Endometrium (tissue), 2 donors: ENCODE measurements at regions not wholly inside any gene's neighbourhood (a gene's known extent, or its start where the extent isn't known, plus 50 kb on each side); places are given as distances from the start of the nearest gene placed in this dataset.
"Not testable (repeated sequence)": the region's sequence is repeated elsewhere in the genome, so short reads cannot be mapped to it uniquely, and the experiment has no call there.

Experiments used
- FAIRE-seq: peaks from 2 replicates; lab custom pipeline; 2012; peaks lifted over from hg19 to GRCh38; lab: Jason Lieb, UNC
- donor health status: control.
- donor health status: control.

DNA sequence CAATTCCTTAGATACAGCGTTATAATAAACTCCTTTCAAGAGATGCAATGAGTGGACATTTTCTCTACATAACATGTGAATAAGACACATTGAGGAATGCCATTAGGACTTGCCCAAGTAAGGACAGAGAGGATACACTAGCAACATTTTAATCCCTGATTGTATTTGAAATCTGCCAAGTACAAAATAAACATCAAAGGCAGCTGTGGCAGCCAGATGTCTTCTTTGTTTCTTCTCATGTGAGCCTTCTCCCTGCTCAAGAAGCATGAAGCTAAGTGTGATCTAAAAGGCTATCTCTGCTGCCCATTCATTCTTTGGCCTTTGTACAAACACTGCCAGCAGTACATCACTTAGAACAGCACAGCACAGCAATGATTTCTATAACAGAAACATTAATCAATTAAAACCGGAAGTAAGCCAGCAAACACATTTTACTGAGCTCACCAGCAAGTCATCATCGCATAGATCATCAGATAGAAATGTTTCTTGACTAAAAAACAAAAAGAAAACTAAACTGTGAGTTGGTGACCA is 364.0 kb downstream of the CNTN6 start:
- no peak for FAIRE-seq

DNA sequence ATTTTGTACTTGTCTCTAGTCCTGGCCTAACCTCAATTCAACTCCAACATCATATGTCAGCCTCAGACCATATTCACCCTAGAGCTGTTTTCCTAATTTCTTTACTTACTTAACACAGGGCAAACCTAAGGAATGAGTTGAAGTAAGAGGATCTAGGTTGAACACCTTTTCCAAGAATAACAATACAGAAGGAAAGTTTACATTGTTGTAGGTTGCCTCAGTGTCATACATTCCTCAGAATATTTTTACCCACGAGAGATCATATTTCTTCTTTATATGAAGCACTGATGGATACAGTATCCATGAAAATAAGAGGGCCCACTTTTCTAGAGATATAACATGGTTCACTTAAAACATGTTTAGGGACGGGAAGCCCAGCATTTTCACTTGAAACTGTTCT is 369.5 kb downstream of the CNTN6 start:
- FAIRE-seq = no peak

DNA sequence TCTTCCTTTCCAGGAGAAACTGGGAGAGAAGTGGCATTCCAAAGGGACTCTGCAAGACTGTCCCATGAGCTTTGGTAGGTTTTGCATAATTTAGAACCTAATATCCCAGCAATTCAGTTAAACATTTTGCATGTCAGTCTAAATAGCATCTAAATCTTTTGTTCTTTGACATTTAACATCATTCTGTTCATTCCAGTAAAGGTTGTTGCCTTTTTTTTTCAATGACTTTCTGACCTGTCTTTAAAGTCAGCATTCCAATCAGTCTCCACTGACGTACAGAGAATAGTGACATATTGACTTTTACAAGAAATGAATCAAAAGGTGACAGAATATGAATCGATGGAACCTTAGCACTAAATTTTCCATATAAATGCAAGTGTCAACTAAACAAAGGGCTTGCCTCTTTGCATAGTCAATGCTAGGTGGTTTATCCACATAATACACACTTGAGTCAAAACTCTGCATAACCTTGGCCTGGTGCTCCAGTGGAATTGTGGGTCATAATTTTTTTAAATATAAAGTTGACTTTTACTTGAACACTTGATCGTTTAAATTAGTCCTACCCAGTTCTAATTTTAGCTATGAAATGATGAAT is 370.1 kb downstream of the CNTN6 start:
- no peak for FAIRE-seq

DNA sequence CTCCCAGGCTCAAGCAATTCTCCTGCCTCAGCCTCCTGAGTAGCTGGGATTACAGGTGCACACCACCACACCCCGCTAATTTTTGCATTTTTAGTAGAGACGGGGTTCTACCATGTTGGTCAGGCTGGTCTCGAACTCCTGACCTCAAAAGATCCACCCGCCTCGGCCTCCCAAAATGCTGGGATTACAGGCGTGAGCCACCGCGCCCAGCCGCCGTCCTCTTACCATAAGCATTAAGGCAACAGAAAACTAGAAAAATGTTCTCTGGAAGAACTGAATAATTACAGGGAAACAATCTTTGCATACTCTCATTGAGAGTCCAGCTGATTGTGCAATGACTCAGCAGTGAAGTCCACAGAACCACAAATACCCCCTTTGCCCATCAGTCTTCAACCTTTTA is 372.3 kb downstream of the CNTN6 start:
- not testable (repeated sequence) for FAIRE-seq

- no peak for FAIRE-seq
These were observed 375.3 kb downstream of the CNTN6 start for GRCh38 chr3:1468145-1468544.

- FAIRE-seq = no peak
These were observed 376.4 kb downstream of the CNTN6 start for GRCh38 chr3:1469248-1469647.

GRCh38 chr3:1469687-1470086 is 376.9 kb downstream of the CNTN6 start:
- no peak for FAIRE-seq

- no peak for FAIRE-seq
These were observed 384.8 kb downstream of the CNTN6 start for GRCh38 chr3:1477669-1478068.

GRCh38 chr3:1495466-1495865 is 402.6 kb downstream of the CNTN6 start:
- FAIRE-seq = peak; percentile 87

DNA sequence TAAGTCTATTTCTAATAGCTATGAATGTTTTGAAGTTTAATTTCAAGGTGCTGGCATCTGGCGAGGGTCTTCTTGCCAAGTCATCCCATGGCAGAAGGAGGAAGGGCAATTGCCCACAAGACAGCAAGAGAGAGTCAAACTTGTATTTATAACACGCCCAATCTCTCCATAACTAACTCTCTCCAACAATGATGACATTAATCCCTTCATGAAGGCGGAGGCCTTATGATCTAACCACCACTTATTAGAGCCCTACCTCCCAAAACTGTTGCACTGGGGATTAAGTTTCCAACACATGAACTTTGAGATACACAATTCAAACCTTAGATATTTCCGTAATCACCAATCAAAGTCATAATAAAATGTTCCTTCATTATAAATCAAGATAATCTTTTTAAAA is 406.9 kb downstream of the CNTN6 start:
- FAIRE-seq = no peak

DNA sequence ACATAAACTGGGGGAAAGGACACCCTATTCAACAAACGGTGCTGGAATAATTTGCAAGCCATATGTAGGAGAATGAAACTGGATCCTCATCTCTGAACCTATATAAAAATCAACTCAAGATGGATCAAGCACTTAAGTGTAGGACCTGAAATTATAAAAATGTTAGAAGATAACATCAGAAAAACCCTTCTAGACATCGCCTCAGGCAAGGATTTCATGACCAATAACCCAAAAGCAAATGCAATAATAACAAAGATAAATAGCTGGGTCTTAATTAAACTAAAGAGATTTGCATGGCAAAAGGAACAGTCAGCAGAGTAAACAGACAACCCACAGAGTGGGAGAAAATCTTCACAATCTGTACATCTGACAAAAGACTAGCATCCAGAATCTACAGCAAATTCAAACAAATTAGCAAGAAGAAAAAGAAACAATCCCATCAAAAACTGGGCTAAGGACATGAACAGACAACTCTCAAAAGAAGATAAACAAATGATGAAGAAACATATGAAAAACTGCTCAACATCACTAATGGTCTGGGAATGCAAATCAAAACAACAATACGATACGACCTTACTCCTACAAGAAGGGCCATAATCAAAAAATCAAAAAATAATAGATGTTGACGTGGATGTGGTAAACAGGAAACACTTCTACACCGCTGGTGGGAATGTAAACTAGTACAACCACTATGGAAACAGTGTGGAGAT is 408.7 kb downstream of the CNTN6 start:
- no peak for FAIRE-seq

GRCh38 chr3:1506090-1506489 is 413.3 kb downstream of the CNTN6 start:
- FAIRE-seq = no peak

DNA sequence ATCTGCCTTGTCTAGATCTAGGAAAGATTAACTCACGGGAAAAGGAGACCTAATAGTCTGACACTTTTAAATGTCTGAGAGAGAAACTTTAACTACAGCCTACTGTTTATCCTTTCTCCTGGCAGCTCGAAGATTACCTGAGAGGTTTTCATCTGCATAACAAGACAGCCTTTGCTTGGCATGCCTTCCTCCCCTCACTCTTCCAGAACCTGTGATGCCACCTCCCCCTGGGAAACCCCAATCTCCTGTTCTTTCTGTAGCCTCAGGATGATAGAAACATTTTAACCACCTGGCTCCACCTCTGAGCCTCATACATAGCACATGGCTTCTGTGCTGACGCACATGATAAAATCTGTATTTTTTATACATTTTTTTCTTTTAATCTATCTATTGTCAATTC is 420.8 kb downstream of the CNTN6 start:
- no peak for FAIRE-seq

DNA sequence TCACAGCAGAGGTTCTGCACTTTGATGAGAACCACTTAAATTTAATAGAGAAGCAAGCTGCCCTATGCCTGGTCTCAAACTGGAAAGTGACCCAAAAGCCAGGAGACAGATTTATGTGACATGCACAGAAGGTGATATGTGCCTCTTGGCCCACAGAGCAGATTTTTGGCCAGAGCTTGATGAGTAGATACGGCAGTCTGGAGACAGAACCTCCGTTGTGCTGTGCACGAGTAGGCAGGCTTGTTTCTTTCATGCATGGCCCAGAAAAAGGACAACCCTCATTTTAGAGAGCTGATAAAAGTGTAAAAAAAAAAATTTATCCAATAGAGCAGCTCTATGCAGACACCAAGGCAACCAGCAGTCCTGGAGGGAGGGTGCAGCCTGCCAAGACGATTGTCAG is 423.1 kb downstream of the CNTN6 start:
- no peak for FAIRE-seq

DNA sequence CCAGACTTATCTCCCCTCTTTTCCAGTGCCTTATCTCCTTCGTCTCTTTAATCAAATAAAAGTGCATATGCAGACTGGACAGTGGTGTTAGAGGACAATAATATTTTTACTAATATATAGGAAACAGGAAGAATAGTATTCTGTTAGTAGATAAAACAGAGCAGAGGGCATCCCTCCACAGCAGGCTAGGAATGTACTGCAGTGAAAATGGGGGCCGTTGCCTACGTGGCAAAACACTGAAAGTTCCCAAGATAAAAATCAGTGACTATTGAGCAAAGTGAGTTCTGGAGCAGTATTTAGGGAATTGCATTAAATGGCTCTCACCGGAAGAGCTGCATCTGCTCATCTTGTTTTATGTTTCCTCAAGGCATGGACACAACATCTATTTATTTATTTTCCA is 435.0 kb downstream of the CNTN6 start:
- FAIRE-seq = no peak

DNA sequence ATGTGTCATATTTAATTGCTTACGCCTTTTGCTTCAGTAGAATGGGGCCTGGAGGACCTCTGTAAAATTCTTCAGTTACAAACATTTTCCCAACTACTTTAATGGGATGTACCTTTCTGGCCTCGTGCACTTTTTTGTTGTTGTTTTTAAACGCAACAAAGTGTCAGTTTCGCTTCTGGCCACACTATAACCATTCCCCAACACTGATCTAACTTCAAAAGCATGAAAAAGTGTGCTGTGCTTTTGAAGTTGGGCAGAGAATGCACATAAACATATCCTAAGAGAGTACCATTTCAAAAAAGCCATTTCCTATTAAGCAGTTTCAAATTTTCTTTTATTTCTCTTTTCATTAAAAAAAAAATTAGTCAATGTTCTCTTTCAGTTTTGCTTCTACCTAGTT is 435.8 kb downstream of the CNTN6 start:
- FAIRE-seq = no peak

DNA sequence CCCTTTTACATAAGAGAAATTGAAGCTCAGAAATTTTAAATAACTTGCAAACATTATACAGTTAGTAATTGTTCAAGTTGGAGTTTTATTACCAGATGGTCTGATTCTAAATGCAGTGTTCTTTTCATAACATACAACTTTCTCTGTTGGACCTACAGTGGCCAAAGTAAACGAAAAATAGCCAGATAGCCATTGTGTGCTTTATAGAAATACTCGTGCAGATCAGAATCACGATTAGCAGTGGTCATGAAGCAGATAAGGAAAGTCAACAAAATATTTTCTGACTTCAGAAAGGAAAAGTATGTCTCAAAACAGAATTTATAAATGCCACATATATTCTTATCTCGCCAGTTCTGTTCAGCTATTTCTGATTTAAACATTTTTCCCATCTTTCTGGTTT is 436.9 kb downstream of the CNTN6 start:
- no peak for FAIRE-seq

- FAIRE-seq = no peak
These were observed 439.2 kb downstream of the CNTN6 start for GRCh38 chr3:1531981-1532380.

GRCh38 chr3:1532935-1533606 is 440.2 kb downstream of the CNTN6 start:
- FAIRE-seq = no peak

DNA sequence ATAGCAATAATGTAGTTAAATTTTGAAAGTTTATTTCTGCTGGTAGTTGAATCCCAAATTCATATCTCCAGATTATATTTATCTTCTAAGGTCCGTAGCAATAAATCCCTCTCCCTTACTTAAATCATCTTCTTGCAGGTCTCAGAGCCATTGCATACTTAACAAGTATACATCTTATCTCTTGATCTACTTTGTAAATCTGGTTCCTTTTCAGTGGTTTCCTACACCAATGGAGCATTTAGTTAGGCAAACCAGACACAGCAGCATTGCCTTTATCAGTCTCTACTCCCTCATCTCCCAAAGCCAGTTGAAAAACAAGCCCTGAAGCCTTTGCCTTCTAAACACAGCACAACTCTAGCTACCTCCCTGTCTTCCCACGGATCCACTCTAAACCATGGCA is 440.9 kb downstream of the CNTN6 start:
- no peak for FAIRE-seq

DNA sequence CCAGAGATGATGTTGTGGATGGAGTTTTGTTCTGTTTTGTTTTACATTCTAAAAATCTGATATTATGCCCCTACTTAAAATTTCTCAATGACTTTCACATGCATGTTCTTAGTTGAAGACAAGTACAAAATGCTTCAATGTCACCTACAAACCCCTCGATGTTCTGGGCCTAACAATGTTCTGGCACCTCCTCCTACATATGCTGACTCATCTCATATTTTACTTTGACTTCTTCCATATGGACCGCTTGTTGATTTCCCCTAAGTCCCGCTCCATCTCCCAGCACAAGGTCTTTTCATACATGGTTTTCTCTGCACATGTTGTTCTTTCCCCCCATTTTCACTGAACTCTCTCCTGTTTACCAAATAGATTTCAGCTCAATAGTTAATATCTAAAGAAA is 441.4 kb downstream of the CNTN6 start:
- FAIRE-seq = no peak

DNA sequence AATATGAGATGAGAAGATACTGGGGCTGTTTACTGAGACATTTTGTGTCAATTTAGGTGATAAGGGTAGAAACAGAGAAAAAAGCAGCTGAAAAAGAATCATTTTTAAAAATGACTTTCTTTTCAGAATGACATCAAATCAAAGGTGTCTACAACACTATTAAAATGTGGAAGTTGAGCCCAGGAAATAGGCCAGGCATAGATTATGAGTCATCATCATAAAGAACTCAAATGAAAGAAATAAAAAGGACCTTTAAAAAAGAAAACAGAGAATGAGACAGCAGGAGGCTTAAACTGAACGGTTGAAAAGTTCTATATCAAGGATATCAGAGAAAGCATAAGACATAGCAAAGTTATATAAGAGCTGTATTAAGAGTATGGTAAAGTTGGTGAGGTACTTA is 442.5 kb downstream of the CNTN6 start:
- FAIRE-seq = no peak

DNA sequence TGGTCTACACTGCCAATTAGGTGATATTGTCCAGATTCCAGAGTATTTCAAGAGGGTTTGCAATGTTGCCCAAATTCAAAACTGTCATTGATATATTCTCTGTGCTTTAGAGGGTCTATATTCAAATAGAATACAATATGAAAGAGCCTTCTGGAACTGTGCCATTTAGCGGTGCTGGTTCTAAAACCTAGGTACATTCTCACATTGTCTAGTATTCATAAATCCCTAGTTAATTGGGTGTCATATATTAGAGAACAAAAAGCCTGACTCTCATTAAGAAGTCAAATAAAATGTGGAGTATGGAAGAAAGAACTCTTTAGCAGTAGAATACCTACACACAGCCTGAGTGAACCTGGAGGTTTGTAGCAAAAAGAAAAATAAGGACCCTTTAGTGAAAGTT is 447.9 kb downstream of the CNTN6 start:
- no peak for FAIRE-seq

GRCh38 chr3:1551741-1552140 is 458.9 kb downstream of the CNTN6 start:
- no peak for FAIRE-seq
